IMR-90 (cell line): ENCODE measurements at regions not wholly inside any gene's neighbourhood (a gene's known extent, or its start where the extent isn't known, plus 50 kb on each side); places are given as distances from the start of the nearest gene placed in this dataset.

ENCODE experiments used
- ATAC-seq: fragments of 200-7000 bp; cut with Tn5 transposase; 2 replicates; pipeline ENCODE4 v1.9.1; 2020; ENCODE audit warnings: low read depth, mild to moderate bottlenecking, moderate library complexity
- BruUV-seq: library from RNA; stranded (reverse); fragments of 400-500 nt; replicated peaks from 2 replicates; lab custom pipeline; 2021; lab: Mats Ljungman, UMichigan
- CTCF ChIA-PET: fragments of 300-600 bp; formaldehyde crosslinking; extraction: SDS; loops from one replicate; lab custom pipeline; 2021; ENCODE audit warnings: antibody characterized with exemption; lab: Yijun Ruan, JAX
- POLR2A ChIA-PET: fragments of 300-600 bp; sonication (Branson Sonifier 250); formaldehyde crosslinking; loops from one replicate; lab custom pipeline; 2022; ENCODE audit warnings: antibody characterized with exemption; ENCODE audit not compliant: unreplicated experiment; lab: Charles Lee
- DNase-seq: peaks from one replicate; pipeline ENCODE4 v3.0.0; 2013
- H2AFZ ChIP-seq: replicated peaks from 2 replicates; pipeline ENCODE3; 2013; ENCODE audit warnings: low read length, mild to moderate bottlenecking; ENCODE audit not compliant: poor library complexity
- H2AK5ac ChIP-seq: 2 replicates; pipeline ENCODE4 v1.6.1; 2013; ENCODE audit warnings: low read depth, low read length, inconsistent platforms
- H2AK9ac ChIP-seq: replicated peaks from 2 replicates; pipeline ENCODE3; 2013; ENCODE audit warnings: mild to moderate bottlenecking, low read depth, low read length, moderate library complexity; ENCODE audit not compliant: poor library complexity
- H2BK120ac ChIP-seq: 2 replicates; pipeline ENCODE4 v1.6.1; 2013; ENCODE audit warnings: low read depth, low read length, inconsistent platforms
- H2BK15ac ChIP-seq: 3 replicates; pipeline ENCODE4 v1.6.1; 2013; ENCODE audit warnings: low read depth, low read length, inconsistent platforms
- H2BK20ac ChIP-seq: 2 replicates; pipeline ENCODE4 v1.6.1; 2013; ENCODE audit warnings: low read depth, mild to moderate bottlenecking, inconsistent platforms, low read length, moderate library complexity
- H2BK5ac ChIP-seq: 2 replicates; pipeline ENCODE4 v1.6.1; 2013; ENCODE audit warnings: mild to moderate bottlenecking, low read depth, low read length, inconsistent platforms; ENCODE audit not compliant: poor library complexity, severe bottlenecking
- H3K14ac ChIP-seq: replicated peaks from 2 replicates; pipeline ENCODE4 v1.6.1; 2013; ENCODE audit warnings: low read depth, low read length, inconsistent platforms
- H3K18ac ChIP-seq: 2 replicates; pipeline ENCODE4 v1.6.1; 2013; ENCODE audit warnings: low read depth, low read length, control low read depth
- H3K23ac ChIP-seq: 2 replicates; pipeline ENCODE4 v1.6.1; 2013; ENCODE audit warnings: low read depth, low read length, inconsistent platforms
- H3K27ac ChIP-seq: 2 replicates; pipeline ENCODE4 v1.5.1; 2013; ENCODE audit warnings: mild to moderate bottlenecking, control low read depth, low read length; ENCODE audit not compliant: insufficient read depth
- H3K27me3 ChIP-seq: 2 replicates; pipeline ENCODE4 v1.6.1; 2013; ENCODE audit warnings: low read length; ENCODE audit not compliant: control insufficient read depth, insufficient read depth
- H3K36me3 ChIP-seq: 2 replicates; pipeline ENCODE4 v1.6.1; 2013; ENCODE audit warnings: low read length, mixed read lengths; ENCODE audit not compliant: control insufficient read depth, insufficient read depth
- H3K4ac ChIP-seq: 2 replicates; pipeline ENCODE4 v1.6.1; 2013; ENCODE audit warnings: low read depth, low read length, inconsistent platforms
- H3K4me1 ChIP-seq: 2 replicates; pipeline ENCODE4 v1.6.1; 2013; ENCODE audit warnings: low read length, mixed read lengths; ENCODE audit not compliant: control insufficient read depth, insufficient read depth
- H3K4me2 ChIP-seq: 2 replicates; pipeline ENCODE4 v1.6.1; 2013; ENCODE audit warnings: low read depth, mild to moderate bottlenecking, control low read depth, low read length, moderate library complexity
- H3K4me3 ChIP-seq: 2 replicates; pipeline ENCODE4 v1.5.1; 2013; ENCODE audit warnings: low read depth, mild to moderate bottlenecking, control low read depth, low read length, moderate library complexity; ENCODE audit not compliant: insufficient read depth
- H3K56ac ChIP-seq: 2 replicates; pipeline ENCODE4 v1.6.1; 2013; ENCODE audit warnings: low read length, inconsistent platforms; ENCODE audit not compliant: insufficient read depth; ENCODE audit errors: extremely low read depth
- H3K79me1 ChIP-seq, 2 experiments: 2 replicates each; pipeline ENCODE4 v1.6.1; 2013; ENCODE audit warnings: low read length in 2 of 2, inconsistent platforms in 1 of 2, low read depth in 1 of 2
- H3K9ac ChIP-seq: 2 replicates; pipeline ENCODE4 v1.6.1; 2013; ENCODE audit warnings: low read depth, low read length, control low read depth
- H3K9me1 ChIP-seq: 2 replicates; pipeline ENCODE4 v1.6.1; 2013; ENCODE audit warnings: low read length, inconsistent platforms; ENCODE audit not compliant: insufficient read depth
- H3K9me3 ChIP-seq: 2 replicates; pipeline ENCODE4 v1.6.1; 2013; ENCODE audit warnings: low read length; ENCODE audit not compliant: control insufficient read depth, insufficient read depth
- H4K20me1 ChIP-seq: 2 replicates; pipeline ENCODE4 v1.6.1; 2013; ENCODE audit warnings: low read length, inconsistent platforms; ENCODE audit not compliant: insufficient read depth
- H4K5ac ChIP-seq: 2 replicates; pipeline ENCODE4 v1.6.1; 2013; ENCODE audit warnings: mild to moderate bottlenecking, low read depth, low read length, control low read depth
- H4K8ac ChIP-seq, 2 experiments: 2 replicates each; pipeline ENCODE4 v1.6.1; 2013; ENCODE audit warnings: low read depth in 2 of 2, low read length in 2 of 2, control low read depth in 1 of 2, inconsistent platforms in 1 of 2
- H4K91ac ChIP-seq: 2 replicates; pipeline ENCODE4 v1.6.1; 2013; ENCODE audit warnings: low read depth, low read length, inconsistent platforms; ENCODE audit not compliant: insufficient read depth
- BHLHE40 ChIP-seq: fragments of 150-350 bp; IDR thresholded peaks from 2 replicates; pipeline ENCODE4 v1.6.1; 2016; ENCODE audit warnings: mild to moderate bottlenecking, low read depth, low read length
- SMC3 ChIP-seq: fragments of 150-350 bp; IDR thresholded peaks from 2 replicates; pipeline ENCODE4 v1.6.1; 2016; ENCODE audit warnings: low read depth, mild to moderate bottlenecking, antibody characterized with exemption, low read length, moderate library complexity
- WGBS, 2 experiments: methylation state at CpG; one replicate each; pipeline versions ENCODE4 v1.1.5 to v1.1.7; 2013; ENCODE audit warnings: missing lambda C conversion rate in 2 of 2; ENCODE audit not compliant: insufficient read length in 1 of 2; ENCODE audit errors: extremely low coverage in 2 of 2; 5-methylcytosine and 5-hydroxymethylcytosine counted together
- dilution Hi-C: fragments of 300-500 bp; cut with HindIII; formaldehyde crosslinking; loops from one replicate; pipeline ENCODE4 v1.14.3; 2018; ENCODE audit warnings: low sequenced_read_pairs; ENCODE audit not compliant: unreplicated experiment
- in situ Hi-C: fragments of 300-500 bp; cut with MboI; formaldehyde crosslinking; loops from 3 replicates; pipeline ENCODE4 v1.14.3; 2019; ENCODE audit warnings: low sequenced_read_pairs, inconsistent platforms, mixed read lengths
- intact Hi-C: fragments of 100-400 bp; cut with micrococcal nuclease; formaldehyde crosslinking; loops from 2 replicates; pipeline ENCODE4 v1.10.0; 2022

GRCh38 chr12:115421350-115421749 lies 737.4 kb upstream of the TBX3 start:
- in situ Hi-C loops: no loop called here
- no peak overlapping the region for H2AFZ ChIP-seq
- no peak overlapping the region for H3K23ac ChIP-seq
- no peak overlapping the region for H3K27ac ChIP-seq
- TF ChIP-seq SMC3 (no peak), BHLHE40 (no peak)
- H2AK5ac ChIP-seq: no peak overlapping the region
- dilution Hi-C loops: no loop called here
- ChIA-PET POLR2A (no interaction called here), CTCF (interaction anchor here (0.6 kb wide), 1 partner anchor 1729 kb away, joined by 3 read pairs; no protein-coding TSS in a partner anchor)
- H3K56ac ChIP-seq: no peak overlapping the region
- peaks cover 2% of the 10 kb centered on the region; the same call in 1 of the 2 replicates for H3K4me1 ChIP-seq
- WGBS, 2 experiments: 86% methylated on average over 1 of the region's 1 CpG; no CpG with 5 or more reads in 1 of the 2 experiments
- H3K9me3 ChIP-seq: no peaks in the 10 kb centered on the region
- no peak overlapping the region for H2BK120ac ChIP-seq
- no peaks in the 10 kb centered on the region for H3K9me1 ChIP-seq
- H3K4me2 ChIP-seq: no peak overlapping the region
- H2AK9ac ChIP-seq: no peak overlapping the region
- H4K8ac ChIP-seq: no peak overlapping the region
- no peaks in the 10 kb centered on the region for H3K36me3 ChIP-seq
- intact Hi-C loops: no loop called here
- H3K9ac ChIP-seq: no peak overlapping the region
- H3K79me1 ChIP-seq: no peaks in the 10 kb centered on the region
- no peak overlapping the region for H2BK15ac ChIP-seq
- H3K4ac ChIP-seq: no peak overlapping the region
- no peak overlapping the region for H4K91ac ChIP-seq
- BruUV-seq: no TSS peak
- no peak overlapping the region for H2BK5ac ChIP-seq
- DNase-seq (no peak), ATAC-seq (no peak)
- H3K18ac ChIP-seq: no peak overlapping the region
- no peak overlapping the region for H3K4me3 ChIP-seq
- no peaks in the 10 kb centered on the region; the same call in 1 of the 2 replicates for H3K27me3 ChIP-seq
- no peak overlapping the region for H2BK20ac ChIP-seq
- H4K5ac ChIP-seq: no peak overlapping the region
- no peaks in the 10 kb centered on the region for H4K20me1 ChIP-seq
- H3K14ac ChIP-seq: no peak overlapping the region
